Rectal smooth muscle tissue (tissue), 1 donor: ENCODE measurements at regions not wholly inside any gene's neighbourhood (a gene's known extent, or its start where the extent isn't known, plus 50 kb on each side); places are given as distances from the start of the nearest gene placed in this dataset.

Source experiments
- H3K27ac ChIP-seq: one replicate; pipeline ENCODE4 v1.7.0; 2013; ENCODE audit warnings: low read depth, low read length, inconsistent platforms
- H3K27me3 ChIP-seq: one replicate; pipeline ENCODE4 v1.7.0; 2013; ENCODE audit warnings: low read length; ENCODE audit not compliant: control insufficient read depth, insufficient read depth
- H3K36me3 ChIP-seq: one replicate; pipeline ENCODE4 v1.7.0; 2013; ENCODE audit warnings: low read length; ENCODE audit not compliant: control insufficient read depth, insufficient read depth
- H3K4me1 ChIP-seq: one replicate; pipeline ENCODE4 v1.7.0; 2013; ENCODE audit warnings: low read length; ENCODE audit not compliant: control insufficient read depth, insufficient read depth
- H3K4me3 ChIP-seq: one replicate; pipeline ENCODE4 v1.7.0; 2013; ENCODE audit warnings: low read length
- H3K9ac ChIP-seq: one replicate; pipeline ENCODE4 v1.7.0; 2013; ENCODE audit warnings: low read length

DNA sequence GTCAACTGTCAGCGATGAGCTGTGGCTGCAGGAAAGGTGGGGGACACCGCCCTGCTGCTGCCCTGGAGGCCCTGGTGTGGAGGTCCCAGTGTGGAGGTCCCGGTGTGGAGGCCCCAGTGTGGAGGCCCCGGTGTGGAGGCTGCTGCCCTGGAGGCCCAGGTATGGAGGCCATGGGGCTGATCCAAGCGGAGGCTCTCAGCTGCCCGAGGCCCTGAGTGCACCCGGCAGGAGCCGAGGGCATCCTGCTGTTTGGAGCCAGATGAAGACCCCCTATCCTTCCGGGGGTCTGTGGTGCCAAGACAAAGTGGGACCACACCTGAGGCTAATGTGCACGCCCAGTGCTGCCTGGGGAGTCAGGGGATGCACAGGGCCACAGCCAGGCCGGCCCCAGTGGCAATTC is 210.4 kb upstream of the SOX1 start:
- no peaks in the 10 kb centered on the region for H3K4me1 ChIP-seq
- no peaks in the 10 kb centered on the region for H3K36me3 ChIP-seq
- no peak overlapping the region for H3K4me3 ChIP-seq
- no peaks in the 10 kb centered on the region for H3K27me3 ChIP-seq
- H3K27ac ChIP-seq = no peak overlapping the region
- no peak overlapping the region for H3K9ac ChIP-seq

DNA sequence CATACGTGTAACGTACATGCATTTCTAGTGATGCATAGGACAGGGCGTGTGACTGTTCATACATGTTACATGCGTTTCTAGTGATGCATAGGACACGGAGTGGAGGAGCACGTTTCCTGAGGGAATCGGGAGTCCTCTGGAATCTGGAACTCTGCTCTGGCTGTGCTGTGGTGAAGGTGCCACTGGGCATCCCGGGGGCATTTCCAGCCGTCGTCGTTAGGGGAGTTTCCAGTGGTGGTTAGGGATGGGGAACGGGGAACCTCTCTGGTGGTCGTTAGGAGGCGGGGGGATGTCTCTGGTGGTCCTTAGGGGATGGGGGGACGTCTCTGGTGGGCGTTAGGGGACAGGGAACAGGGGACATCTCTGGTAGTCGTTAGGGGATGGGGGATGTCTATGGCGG is 209.6 kb upstream of the SOX1 start:
- Histone ChIP-seq H3K36me3 (no peaks in the 10 kb centered on the region), H3K27ac (no peak overlapping the region), H3K27me3 (no peaks in the 10 kb centered on the region), H3K9ac (no peak overlapping the region), H3K4me1 (no peaks in the 10 kb centered on the region), H3K4me3 (no peak overlapping the region)

DNA sequence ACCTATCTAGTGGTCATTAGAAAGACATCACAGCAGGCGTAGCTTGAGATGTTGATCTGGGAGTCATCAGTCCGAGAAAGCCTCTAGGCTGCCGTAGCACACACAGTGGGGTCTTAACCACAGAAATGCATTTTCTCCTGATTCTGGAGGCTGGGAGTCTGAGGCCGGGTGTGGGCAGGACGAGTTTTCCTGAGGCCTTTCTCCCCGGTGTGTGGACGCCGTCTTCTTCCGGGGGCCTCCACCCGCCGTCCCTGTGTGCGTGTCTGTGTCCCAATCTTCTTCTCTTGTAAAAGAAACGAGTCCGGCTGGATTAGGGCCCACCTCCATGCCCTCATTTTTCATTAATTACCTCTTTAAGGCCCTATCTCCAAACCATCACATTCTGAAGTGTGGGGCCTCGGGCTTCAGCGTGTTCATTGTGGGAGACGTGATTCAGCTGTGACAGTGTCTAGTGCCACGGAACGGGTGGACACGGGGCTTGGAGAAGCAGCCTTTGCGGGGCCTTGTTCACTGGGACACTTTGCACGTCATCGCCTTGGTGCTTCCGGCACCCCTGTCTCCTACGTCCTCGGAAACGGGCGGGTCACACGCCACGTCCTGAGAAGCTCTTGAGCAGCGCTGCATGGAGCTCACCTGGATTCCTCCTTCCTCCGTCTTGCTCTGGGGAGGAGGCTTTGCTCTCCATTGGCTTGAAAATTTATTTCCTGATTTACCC is 208.9 kb upstream of the SOX1 start:
- Histone ChIP-seq H3K27ac (no peak overlapping the region), H3K36me3 (no peaks in the 10 kb centered on the region), H3K9ac (no peak overlapping the region), H3K27me3 (no peaks in the 10 kb centered on the region), H3K4me1 (no peaks in the 10 kb centered on the region), H3K4me3 (no peak overlapping the region)

DNA sequence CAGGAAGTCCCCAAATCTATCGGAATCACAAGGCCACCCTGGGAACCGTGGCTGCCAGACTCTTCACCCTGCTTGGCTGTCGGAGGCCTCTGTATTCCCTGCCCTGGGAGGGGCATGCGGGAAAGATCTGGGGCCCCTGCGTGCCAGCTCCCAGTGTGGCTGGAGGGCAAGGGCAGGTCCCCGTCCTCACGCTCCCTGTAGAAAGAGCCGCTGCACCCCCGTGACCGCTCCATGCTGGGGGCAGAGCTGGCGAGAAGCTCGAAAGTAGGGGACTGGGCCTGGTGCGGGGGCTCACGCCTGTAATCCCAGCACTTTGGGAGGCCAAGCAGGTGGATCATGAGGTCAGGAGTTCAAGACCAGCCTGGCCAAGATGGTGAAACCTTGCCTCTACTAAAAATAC is 208.4 kb upstream of the SOX1 start:
- H3K4me3 ChIP-seq = no peak overlapping the region
- H3K27me3 ChIP-seq = no peaks in the 10 kb centered on the region
- H3K36me3 ChIP-seq = no peaks in the 10 kb centered on the region
- no peaks in the 10 kb centered on the region for H3K4me1 ChIP-seq
- H3K9ac ChIP-seq = no peak overlapping the region
- no peak overlapping the region for H3K27ac ChIP-seq

DNA sequence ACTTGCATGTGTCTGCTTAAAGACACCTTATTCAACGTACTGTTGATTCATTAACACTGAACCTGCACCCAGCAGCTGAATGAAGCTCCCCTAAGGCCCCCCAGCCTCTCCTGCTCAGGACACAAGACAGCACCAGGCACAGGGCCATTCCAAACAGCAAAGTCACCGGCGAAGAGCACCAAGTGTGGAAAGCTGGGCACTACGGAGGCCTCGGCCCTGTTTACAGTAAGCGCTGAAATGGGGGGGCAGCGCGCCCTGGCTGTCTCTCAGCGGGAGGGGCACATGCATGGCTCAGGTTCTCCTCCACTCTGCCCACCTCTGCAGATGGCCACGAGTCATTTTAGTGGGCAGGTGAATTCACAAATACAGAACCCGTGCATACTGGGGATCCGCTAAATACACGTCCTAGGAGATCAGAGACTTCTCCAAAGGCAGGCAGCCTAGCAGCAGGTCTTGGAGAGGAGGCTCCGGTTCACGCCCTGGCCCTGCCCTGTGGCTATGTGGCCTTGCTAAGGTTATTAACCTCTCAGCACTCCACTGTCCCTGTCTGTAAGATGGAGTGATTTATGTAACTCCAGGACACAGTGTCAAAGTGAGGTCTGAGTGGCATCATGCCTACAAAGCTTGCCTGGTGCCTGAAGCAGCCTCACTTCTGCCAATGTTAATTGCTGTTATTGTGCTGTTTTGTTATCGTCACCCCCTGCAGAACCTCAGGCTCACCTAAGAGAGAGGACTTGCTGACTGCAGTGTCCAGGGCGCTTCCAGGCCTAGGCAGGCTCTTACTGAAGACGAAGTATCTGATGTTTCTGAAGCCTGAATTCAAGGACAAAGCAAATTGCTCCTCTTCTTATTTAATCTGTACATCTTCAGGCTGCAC is 207.4 kb upstream of the SOX1 start:
- no peak overlapping the region for H3K4me3 ChIP-seq
- H3K36me3 ChIP-seq = no peaks in the 10 kb centered on the region
- H3K9ac ChIP-seq = no peak overlapping the region
- H3K27me3 ChIP-seq = no peaks in the 10 kb centered on the region
- H3K4me1 ChIP-seq = no peaks in the 10 kb centered on the region
- no peak overlapping the region for H3K27ac ChIP-seq

DNA sequence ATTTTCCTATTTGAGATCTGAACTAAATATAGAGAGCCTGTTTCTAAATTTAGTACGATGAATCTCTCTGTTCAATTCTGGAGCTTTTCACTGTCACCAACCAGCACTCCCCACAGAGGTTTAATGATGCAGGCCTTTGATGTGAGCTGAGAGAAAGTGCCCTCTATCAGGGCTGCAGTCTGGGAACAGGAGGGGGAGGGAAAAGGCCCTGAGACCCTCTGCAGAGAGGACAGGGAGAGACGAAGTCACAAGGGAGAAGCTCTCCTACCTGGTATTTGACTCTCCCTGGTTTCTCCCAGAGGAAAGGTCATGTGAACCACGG is 206.8 kb upstream of the SOX1 start:
- Histone ChIP-seq H3K36me3 (no peaks in the 10 kb centered on the region), H3K4me1 (no peaks in the 10 kb centered on the region), H3K27ac (no peak overlapping the region), H3K4me3 (no peak overlapping the region), H3K9ac (no peak overlapping the region), H3K27me3 (no peaks in the 10 kb centered on the region)

DNA sequence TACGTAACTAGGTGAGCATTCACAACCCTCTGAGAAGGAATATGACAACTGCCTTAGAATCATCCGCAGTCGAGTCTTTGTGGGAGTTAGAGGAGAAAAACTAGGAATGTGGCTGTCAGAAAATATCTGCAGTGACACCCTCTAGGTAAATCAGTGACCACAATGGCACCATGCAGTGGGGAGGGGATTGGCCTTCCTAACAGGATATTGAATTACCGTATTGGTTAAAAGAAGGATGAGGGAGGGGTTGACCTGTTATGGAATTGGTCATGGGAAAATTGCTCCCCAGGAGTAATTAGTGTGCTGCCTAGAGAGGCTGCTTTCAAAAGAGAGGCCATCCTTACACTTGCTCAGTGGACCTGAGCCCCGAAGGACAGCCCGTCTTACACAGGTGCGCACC is 205.6 kb upstream of the SOX1 start:
- Histone ChIP-seq H3K4me1 (no peaks in the 10 kb centered on the region), H3K27ac (no peak overlapping the region), H3K4me3 (no peak overlapping the region), H3K9ac (no peak overlapping the region), H3K36me3 (no peaks in the 10 kb centered on the region), H3K27me3 (no peaks in the 10 kb centered on the region)

DNA sequence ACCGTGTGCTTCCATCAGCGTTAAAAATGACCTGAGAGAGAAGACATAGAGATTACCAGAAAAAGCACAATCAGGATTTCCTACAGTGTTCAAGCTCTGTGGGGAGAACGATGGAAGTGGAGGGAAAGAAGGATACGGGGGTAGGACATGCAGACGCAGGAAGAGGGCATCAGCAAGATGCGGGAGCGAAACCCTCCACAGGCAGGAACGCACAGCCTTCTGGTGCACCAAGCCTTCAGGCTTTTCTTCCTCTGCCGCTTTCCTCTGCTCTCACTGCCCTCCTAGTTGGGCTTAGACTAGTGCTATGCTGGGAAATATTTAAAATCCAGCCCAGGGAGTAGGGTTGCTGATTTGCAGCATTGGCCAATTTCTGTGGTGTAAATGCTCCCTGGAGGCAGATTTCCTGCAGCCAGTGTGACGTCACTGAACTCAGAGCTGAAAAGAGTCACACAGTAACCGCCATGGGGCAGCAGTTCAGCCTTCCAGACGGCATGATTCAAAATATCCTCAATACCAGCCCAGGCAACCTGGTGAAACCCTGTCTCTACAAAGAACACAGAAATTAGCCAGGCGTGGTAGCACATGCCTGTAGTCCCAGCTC is 205.1 kb upstream of the SOX1 start:
- Histone ChIP-seq H3K27me3 (no peaks in the 10 kb centered on the region), H3K4me1 (no peaks in the 10 kb centered on the region), H3K36me3 (no peaks in the 10 kb centered on the region), H3K27ac (no peak overlapping the region), H3K4me3 (no peak overlapping the region), H3K9ac (no peak overlapping the region)

DNA sequence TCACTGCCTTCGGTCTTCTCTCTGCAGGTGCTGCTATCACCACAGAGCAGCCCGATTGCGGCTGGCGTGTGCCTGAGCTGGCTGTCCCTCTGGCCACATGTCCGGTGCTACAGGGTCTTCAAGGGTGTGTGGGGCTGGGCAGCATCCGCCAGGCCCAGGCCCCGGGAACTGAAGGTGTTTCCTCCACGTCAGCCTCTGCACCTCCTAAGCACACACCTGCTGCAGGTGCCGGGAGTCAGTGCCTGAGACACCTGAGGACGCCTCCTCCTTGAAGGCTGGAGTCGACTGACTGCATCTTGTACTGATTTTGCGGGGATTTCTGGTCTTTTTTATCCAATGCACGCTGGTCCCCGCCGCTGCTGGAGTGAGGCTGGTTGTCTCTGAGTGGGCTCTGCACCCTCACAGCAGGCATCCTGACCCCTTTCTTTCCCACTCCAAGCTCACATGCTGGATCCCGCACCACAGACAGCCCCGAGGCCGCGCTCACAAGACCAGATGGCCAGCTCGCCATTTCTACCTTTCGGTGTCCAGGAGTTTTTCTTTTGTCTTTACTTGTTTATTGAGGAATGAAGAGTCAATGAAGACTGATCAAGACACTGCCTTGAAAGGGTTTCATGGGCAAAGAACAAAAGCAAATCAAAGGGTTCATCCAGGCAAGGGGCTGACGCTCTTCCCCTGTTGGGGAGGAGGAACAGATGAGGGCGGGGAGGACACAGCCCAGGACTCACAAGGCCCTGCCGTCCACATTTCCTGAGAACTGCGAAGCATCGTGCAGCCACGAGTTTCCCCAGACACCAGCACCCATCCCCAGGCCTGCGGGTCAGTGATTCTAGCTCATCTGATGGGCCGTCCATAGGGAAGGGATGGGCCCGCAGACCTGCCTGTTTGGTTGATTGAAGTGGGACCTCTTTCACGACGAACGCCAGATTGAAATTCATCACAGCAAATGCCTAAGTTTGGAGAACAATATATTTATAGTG is 203.8 kb upstream of the SOX1 start:
- no peak overlapping the region for H3K4me3 ChIP-seq
- no peak overlapping the region for H3K27ac ChIP-seq
- H3K4me1 ChIP-seq = no peaks in the 10 kb centered on the region
- H3K27me3 ChIP-seq = no peaks in the 10 kb centered on the region
- H3K9ac ChIP-seq = no peak overlapping the region
- no peaks in the 10 kb centered on the region for H3K36me3 ChIP-seq

DNA sequence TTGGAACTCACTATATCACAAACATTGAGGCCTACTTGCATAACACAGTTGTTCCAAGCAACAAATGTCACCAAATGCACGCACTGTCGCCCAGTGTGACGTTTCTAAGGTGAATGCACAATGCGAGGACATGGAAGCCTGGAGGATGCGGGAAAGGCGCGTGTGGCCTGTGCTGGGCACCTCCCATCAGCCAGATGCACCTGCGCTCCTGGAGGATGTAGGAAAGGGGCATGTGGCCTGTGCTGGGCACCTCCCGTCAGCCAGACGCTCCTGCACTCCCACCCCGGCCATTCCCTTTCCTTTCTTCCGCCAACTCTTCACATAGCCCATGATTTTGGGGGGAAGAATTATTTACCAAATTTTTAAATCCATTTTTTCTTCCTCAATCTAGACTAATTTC is 202.4 kb upstream of the SOX1 start:
- H3K4me3 ChIP-seq = no peak overlapping the region
- H3K27me3 ChIP-seq = no peaks in the 10 kb centered on the region
- H3K36me3 ChIP-seq = no peaks in the 10 kb centered on the region
- H3K27ac ChIP-seq = no peak overlapping the region
- H3K9ac ChIP-seq = no peak overlapping the region
- no peaks in the 10 kb centered on the region for H3K4me1 ChIP-seq

DNA sequence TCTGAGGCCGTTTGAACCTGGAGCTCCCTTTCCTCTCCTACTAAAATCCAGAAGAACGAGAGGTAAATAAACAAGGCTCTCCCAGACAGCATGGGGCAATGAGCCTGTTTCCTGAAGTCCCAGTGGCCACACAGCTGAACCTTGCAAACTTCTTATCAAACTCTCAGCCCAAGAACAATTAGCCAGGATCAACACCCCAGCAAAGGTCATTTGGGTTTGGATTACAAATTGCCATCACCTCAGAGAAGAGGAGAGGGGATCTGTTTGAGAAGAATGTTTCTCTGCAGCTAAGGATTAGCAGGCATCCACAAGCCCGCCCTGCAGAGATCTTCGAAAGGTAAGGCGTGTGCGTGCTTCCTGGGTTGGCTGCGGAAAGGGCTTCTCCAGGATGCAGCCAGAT is 201.9 kb upstream of the SOX1 start:
- Histone ChIP-seq H3K36me3 (no peaks in the 10 kb centered on the region), H3K4me1 (no peaks in the 10 kb centered on the region), H3K9ac (no peak overlapping the region), H3K27me3 (no peaks in the 10 kb centered on the region), H3K27ac (no peak overlapping the region), H3K4me3 (no peak overlapping the region)

DNA sequence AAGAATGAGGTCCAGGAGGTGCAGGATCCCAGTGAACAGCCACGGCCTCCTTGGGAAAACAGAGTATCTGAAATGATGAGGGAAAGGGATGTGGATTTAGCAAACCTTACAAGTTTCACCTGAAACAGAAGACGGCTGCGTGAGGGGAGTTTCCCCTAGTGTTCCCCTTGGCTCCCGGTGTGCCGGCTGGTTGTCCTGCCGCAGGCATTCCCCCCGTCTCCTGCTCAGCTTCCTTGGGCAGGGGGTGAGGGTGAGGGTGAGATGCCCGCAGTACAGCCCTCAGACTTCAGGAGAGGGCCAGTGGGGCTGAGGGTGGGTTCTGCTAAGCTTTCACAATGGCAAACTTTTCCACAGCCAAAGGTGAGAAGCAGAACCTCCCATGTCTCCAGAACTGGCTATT is 201.1 kb upstream of the SOX1 start:
- Histone ChIP-seq H3K4me1 (no peaks in the 10 kb centered on the region), H3K4me3 (no peak overlapping the region)

More for the DNA sequence above, 201.1 kb upstream of the SOX1 start:
- no peaks in the 10 kb centered on the region for H3K36me3 ChIP-seq
- H3K27ac ChIP-seq = no peak overlapping the region
- H3K27me3 ChIP-seq = no peaks in the 10 kb centered on the region
- no peak overlapping the region for H3K9ac ChIP-seq
